HEK293 (cell line): ENCODE measurements at regions not wholly inside any gene's neighbourhood (a gene's known extent, or its start where the extent isn't known, plus 50 kb on each side); places are given as distances from the start of the nearest gene placed in this dataset.

Experiments used
- KLF7 ChIP-seq: fragments of 450-650 bp; formaldehyde crosslinking; IDR thresholded peaks from 2 replicates; pipeline ENCODE4 v1.5.1; 2016; ENCODE audit warnings: missing biosample characterization, missing genetic modification characterization, borderline replicate concordance
- PATZ1 ChIP-seq: fragments of 450-650 bp; formaldehyde crosslinking; IDR thresholded peaks from 2 replicates; pipeline ENCODE4 v1.5.1; 2016; ENCODE audit warnings: missing biosample characterization, missing genetic modification characterization
- ZBTB21 ChIP-seq: fragments of 450-650 bp; formaldehyde crosslinking; IDR thresholded peaks from 2 replicates; pipeline ENCODE4 v1.5.1; 2017; ENCODE audit warnings: missing biosample characterization, missing genetic modification characterization
- ZBTB8A ChIP-seq: fragments of 450-650 bp; formaldehyde crosslinking; IDR thresholded peaks from 2 replicates; pipeline ENCODE4 v1.5.1; 2016; ENCODE audit warnings: missing biosample characterization, missing genetic modification characterization
- ZEB2 ChIP-seq: fragments of 450-650 bp; formaldehyde crosslinking; IDR thresholded peaks from 2 replicates; pipeline ENCODE4 v1.5.1; 2016; ENCODE audit warnings: missing biosample characterization, missing genetic modification characterization
- ZNF311 ChIP-seq: fragments of 450-650 bp; formaldehyde crosslinking; IDR thresholded peaks from 2 replicates; pipeline ENCODE4 v1.5.1; 2017; ENCODE audit warnings: missing biosample characterization, missing genetic modification characterization, borderline replicate concordance
- TF ChIP-seq, protein P1 (sequence below): fragments of 450-650 bp; formaldehyde crosslinking; IDR thresholded peaks from 2 replicates; pipeline ENCODE4 v1.5.1; 2016; ENCODE audit warnings: missing biosample characterization, missing genetic modification characterization
- TF ChIP-seq, protein P2 (sequence below): fragments of 450-650 bp; formaldehyde crosslinking; IDR thresholded peaks from 2 replicates; pipeline ENCODE4 v1.5.1; 2016; ENCODE audit warnings: missing biosample characterization, missing genetic modification characterization

DNA sequence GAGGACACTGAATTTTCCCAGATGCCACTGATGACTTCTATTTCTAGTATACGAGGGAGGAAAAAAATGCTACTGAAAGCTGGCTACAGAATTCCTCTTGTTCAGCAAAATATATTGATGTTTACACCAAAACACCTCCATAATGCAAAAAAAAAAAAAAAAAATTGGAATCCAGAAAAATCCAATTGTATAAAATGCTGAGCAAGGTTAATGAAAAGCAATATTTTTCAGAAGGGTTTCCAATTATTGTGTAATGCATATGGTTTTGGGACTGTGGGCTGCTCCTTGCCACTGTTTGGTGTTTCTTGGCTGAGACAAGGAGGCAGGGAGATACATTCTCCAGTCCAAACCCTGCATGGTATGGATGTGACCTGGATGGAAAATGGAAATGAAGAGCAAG, 83.8 kb downstream of the LSM5 start:
- TF ChIP-seq, protein P1, sequence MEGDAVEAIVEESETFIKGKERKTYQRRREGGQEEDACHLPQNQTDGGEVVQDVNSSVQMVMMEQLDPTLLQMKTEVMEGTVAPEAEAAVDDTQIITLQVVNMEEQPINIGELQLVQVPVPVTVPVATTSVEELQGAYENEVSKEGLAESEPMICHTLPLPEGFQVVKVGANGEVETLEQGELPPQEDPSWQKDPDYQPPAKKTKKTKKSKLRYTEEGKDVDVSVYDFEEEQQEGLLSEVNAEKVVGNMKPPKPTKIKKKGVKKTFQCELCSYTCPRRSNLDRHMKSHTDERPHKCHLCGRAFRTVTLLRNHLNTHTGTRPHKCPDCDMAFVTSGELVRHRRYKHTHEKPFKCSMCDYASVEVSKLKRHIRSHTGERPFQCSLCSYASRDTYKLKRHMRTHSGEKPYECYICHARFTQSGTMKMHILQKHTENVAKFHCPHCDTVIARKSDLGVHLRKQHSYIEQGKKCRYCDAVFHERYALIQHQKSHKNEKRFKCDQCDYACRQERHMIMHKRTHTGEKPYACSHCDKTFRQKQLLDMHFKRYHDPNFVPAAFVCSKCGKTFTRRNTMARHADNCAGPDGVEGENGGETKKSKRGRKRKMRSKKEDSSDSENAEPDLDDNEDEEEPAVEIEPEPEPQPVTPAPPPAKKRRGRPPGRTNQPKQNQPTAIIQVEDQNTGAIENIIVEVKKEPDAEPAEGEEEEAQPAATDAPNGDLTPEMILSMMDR (tag by site-specific recombination) = no peak
- no peak for TF ChIP-seq ZBTB21 (tag by site-specific recombination)
- TF ChIP-seq ZBTB8A (tag by site-specific recombination) = no peak
- TF ChIP-seq PATZ1 (tag by site-specific recombination) = no peak
- TF ChIP-seq ZEB2 (tag by site-specific recombination) = no peak
- no peak for TF ChIP-seq ZNF311 (tag by site-specific recombination)
- TF ChIP-seq, protein P2, sequence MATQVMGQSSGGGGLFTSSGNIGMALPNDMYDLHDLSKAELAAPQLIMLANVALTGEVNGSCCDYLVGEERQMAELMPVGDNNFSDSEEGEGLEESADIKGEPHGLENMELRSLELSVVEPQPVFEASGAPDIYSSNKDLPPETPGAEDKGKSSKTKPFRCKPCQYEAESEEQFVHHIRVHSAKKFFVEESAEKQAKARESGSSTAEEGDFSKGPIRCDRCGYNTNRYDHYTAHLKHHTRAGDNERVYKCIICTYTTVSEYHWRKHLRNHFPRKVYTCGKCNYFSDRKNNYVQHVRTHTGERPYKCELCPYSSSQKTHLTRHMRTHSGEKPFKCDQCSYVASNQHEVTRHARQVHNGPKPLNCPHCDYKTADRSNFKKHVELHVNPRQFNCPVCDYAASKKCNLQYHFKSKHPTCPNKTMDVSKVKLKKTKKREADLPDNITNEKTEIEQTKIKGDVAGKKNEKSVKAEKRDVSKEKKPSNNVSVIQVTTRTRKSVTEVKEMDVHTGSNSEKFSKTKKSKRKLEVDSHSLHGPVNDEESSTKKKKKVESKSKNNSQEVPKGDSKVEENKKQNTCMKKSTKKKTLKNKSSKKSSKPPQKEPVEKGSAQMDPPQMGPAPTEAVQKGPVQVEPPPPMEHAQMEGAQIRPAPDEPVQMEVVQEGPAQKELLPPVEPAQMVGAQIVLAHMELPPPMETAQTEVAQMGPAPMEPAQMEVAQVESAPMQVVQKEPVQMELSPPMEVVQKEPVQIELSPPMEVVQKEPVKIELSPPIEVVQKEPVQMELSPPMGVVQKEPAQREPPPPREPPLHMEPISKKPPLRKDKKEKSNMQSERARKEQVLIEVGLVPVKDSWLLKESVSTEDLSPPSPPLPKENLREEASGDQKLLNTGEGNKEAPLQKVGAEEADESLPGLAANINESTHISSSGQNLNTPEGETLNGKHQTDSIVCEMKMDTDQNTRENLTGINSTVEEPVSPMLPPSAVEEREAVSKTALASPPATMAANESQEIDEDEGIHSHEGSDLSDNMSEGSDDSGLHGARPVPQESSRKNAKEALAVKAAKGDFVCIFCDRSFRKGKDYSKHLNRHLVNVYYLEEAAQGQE (tag by site-specific recombination) = no peak
- TF ChIP-seq KLF7 (tag by site-specific recombination) = no peak
